Right kidney (tissue), 1 donor: ENCODE measurements at regions not wholly inside any gene's neighbourhood (a gene's known extent, or its start where the extent isn't known, plus 50 kb on each side); places are given as distances from the start of the nearest gene placed in this dataset.
"Not testable (repeated sequence)": the region's sequence is repeated elsewhere in the genome, so short reads cannot be mapped to it uniquely, and the experiment has no call there.

ENCODE experiments used
- DNase-seq: peaks from one replicate; pipeline ENCODE4 v3.0.0-alpha.2; 2016

DNA sequence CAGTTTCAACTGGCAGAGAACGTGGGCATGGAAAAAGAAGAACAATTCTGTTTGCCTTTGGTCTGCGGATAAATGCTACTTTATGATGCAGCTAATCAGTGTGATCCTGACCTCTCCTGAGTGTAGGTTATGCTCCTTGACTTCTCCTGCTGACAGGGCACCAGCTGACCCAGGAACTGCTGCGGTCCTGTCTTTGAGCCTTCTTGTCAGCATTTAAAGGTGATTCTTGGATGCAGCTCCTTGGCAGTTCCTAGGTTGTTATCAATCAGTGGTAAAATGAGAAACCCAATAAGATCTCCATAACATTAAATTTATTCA, 150.3 kb upstream of the FGF10 start:
- DNase-seq, result no peak

- no peak for DNase-seq
Observed at GRCh38 chr5:44538797-44539601, 149.8 kb upstream of the FGF10 start.

- DNase-seq, result peak; percentile 10
Observed at GRCh38 chr5:44536650-44537260, 147.5 kb upstream of the FGF10 start.

GRCh38 chr5:44535621-44536020, 146.4 kb upstream of the FGF10 start:
- no peak for DNase-seq

- DNase-seq, result no peak
Observed at GRCh38 chr5:44532981-44533380, 143.8 kb upstream of the FGF10 start.

DNA sequence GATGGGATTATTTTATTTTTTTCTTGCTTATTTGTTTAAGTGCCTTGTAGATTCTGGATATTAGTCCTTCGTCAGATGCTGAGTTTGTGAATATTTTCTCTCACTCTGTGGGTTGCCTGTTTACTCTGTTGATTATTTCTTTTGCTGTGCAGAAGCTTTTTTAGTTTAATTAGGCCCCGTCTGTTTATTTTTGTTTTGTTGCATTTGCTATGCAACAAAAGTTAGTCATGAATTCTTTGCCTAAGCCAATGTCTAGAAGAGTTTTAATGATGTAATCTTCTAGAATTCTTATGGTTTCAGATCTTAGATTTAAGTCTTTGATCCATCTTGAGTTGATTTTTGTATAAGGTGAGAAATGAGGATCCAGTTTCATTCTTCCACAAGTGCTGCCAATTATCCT, 142.5 kb upstream of the FGF10 start:
- not testable (repeated sequence) for DNase-seq

DNA sequence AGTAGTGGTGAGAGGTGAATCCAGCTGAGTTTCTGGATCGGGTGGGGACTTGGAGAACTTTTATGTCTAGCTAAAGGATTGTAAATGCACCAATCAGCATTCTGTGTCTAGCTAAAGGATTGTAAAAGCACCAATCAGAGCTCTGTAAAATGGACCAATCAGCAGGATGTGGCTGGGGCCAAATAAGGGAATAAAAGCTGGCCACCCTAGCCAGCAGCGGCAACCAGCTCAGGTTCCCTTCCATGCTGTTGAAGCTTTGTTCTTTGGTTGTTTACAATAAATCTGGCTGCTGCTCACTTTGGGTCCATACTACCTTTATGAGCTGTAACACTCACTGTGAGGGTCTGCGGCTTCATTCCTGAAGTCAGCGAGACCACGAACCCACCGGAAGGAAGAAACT, 141.6 kb upstream of the FGF10 start:
- not testable (repeated sequence) for DNase-seq

DNA sequence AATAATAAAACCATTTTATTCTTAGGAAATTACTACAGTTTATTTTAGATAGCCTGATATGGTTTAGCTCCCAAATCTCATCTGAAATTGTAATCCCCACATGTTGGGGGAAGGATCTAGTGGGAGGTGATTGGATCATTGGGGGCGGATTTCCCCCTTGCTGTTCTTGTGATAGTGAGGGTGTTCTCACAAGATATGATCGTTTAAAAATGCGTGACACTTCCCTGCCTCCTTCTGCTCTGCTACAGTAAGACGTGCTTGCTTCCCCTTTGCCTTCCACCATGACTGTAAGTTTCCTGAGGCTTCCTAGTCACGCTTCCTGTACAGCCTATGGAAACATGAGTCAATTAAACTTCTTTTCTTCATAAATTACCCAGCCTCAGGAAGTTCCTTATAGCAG, 122.4 kb upstream of the FGF10 start:
- DNase-seq, result no peak

- no peak for DNase-seq
Observed at GRCh38 chr5:44506561-44506960, 117.3 kb upstream of the FGF10 start.

GRCh38 chr5:44499381-44499780, 110.2 kb upstream of the FGF10 start:
- no peak for DNase-seq

- DNase-seq, result no peak
Observed at GRCh38 chr5:44497606-44498005, 108.4 kb upstream of the FGF10 start.

DNA sequence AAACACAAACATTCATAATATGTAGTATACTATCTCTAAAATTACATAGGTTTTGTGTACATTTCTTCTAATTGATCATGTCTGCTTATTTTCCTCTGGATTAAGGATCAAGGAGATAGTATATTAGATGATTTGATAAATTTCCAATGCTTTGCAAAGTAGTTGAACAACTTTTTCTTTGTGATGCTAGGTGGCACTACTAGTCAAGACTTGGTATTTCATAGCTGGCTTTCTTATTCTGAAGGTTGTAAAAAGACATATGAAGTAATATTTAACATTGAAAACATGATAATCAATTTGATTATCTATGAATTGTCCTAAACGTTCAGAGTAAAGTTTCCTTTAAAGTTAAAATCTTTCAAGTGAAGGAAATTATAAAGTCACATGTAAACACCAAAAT, 106.1 kb upstream of the FGF10 start:
- DNase-seq, result no peak

DNA sequence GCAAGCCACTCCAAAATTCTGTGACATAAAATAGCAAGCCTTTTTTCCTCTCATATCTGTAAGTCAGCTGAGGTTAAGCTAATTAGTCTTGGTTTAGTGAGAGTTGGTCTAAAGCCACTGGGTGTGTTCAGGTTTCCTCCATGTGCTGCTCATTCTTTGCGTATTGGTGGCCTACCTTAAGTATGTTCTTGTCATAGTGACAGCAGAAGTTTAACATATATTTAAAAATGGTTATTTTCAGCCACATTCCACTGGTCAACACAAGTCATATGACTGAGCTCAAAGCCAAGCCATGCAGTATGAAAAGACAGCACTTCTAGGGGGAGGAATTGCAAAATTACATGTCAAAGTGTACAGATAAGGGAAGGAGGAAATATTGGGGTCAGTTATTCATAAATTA, 100.5 kb upstream of the FGF10 start:
- DNase-seq, result no peak

DNA sequence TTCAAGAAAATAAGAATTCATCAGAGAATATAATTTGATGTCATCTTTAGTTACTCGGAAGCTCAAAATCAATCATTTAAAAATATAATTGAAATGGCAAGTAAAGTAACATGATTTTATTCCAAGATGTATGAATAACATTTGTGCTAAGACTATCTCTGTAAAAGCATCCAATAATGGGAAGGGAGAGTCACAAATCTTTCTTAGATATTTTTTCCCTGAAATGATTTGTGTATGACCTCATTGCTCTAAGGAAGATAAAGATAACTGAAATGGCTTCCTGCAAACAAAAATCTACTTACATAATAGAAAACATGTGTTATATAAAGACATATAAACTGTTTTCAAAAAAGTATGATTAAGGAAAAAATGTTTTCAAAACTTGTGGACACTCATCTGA, 97.4 kb upstream of the FGF10 start:
- no peak for DNase-seq

- no peak for DNase-seq
Observed at GRCh38 chr5:44454002-44454401, 64.8 kb upstream of the FGF10 start.

DNA sequence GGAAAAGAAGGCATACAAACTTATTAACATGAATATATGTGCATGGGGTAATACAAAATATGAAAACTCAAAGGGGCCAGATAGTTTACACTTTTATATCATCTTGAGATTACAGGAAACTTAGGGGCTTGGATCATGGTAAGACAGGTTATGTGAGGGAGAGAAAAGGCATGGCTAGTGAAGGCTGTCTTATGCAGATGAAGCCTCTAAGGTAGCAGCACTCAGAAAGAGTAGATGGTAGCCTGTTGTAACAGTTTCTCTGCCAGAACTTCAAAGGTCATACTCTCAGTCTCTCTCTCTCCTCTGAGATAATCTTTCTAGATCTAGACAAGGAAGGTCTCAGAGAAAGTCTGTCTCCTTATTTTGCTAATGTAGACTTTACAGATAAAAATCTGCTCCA, 57.2 kb upstream of the FGF10 start:
- DNase-seq, result no peak

DNA sequence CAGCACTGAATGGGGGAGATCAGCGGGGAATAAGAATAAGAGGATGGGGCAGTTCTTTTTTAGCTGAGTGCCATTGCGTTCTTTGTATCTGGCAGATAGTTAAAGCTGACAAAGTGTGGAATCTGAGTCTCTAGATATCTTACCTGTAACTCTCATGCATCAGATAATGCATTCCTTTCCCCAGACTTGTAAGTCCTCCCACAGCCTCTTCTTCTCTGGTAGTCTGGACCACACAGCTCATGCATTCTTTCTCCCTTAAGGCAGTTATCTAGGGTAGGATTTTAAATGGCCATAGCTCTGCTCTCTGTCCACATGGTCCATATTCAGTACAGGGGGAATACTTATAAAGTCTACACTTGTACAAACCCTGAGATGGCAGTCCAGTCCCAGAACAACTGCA, 54.0 kb upstream of the FGF10 start:
- no peak for DNase-seq

- no peak for DNase-seq
Observed at GRCh38 chr5:44441460-44441859, 52.2 kb upstream of the FGF10 start.

GRCh38 chr5:44440186-44440585, 51.0 kb upstream of the FGF10 start:
- DNase-seq, result no peak
